Neural progenitor cell (in vitro differentiated cells): ENCODE measurements at regions not wholly inside any gene's neighbourhood (a gene's known extent, or its start where the extent isn't known, plus 50 kb on each side); places are given as distances from the start of the nearest gene placed in this dataset.

Experiments used
- DNase-seq: peaks from one replicate; pipeline ENCODE4 v3.0.0-alpha.2; 2016; ENCODE audit warnings: low spot score
- H2AFZ ChIP-seq: fragments of 200-600 bp; sonication (generic); replicated peaks from 2 replicates; pipeline ENCODE4 v1.6.1; 2016; ENCODE audit warnings: antibody characterized with exemption
- H3F3A ChIP-seq: fragments of 200-600 bp; sonication (generic); 2 replicates; pipeline ENCODE4 v1.6.1; 2016; ENCODE audit warnings: antibody characterized with exemption, low read depth
- H3K27ac ChIP-seq: fragments of 200-600 bp; sonication (generic); 2 replicates; pipeline ENCODE4 v1.5.1; 2016; ENCODE audit warnings: mild to moderate bottlenecking
- H3K27me3 ChIP-seq: fragments of 200-600 bp; sonication (generic); 2 replicates; pipeline ENCODE4 v1.6.1; 2016; ENCODE audit warnings: mild to moderate bottlenecking, moderate library complexity
- H3K36me3 ChIP-seq: fragments of 200-600 bp; sonication (generic); 2 replicates; pipeline ENCODE4 v1.5.1; 2016
- H3K4me1 ChIP-seq: fragments of 200-600 bp; sonication (generic); 2 replicates; pipeline ENCODE4 v1.6.1; 2016; ENCODE audit warnings: mixed run types
- H3K4me2 ChIP-seq: fragments of 200-600 bp; sonication (generic); 2 replicates; pipeline ENCODE4 v1.6.1; 2016
- H3K4me3 ChIP-seq: fragments of 200-600 bp; sonication (generic); 2 replicates; pipeline ENCODE4 v1.5.1; 2016
- H3K79me2 ChIP-seq: fragments of 200-600 bp; sonication (generic); 2 replicates; pipeline ENCODE4 v1.6.1; 2016; ENCODE audit warnings: low read depth
- H3K9ac ChIP-seq: fragments of 200-600 bp; sonication (generic); 2 replicates; pipeline ENCODE4 v1.6.1; 2016
- H3K9me3 ChIP-seq: fragments of 200-600 bp; sonication (generic); 2 replicates; pipeline ENCODE4 v1.5.1; 2016; ENCODE audit warnings: low read depth
- H4K20me1 ChIP-seq: fragments of 200-600 bp; sonication (generic); 2 replicates; pipeline ENCODE4 v1.6.1; 2016; ENCODE audit warnings: low read depth
- H3K27ac Mint-ChIP-seq: 3 replicates; pipeline ENCODE4 v1.8.0; 2021; ENCODE audit warnings: mixed read lengths
- H3K27me3 Mint-ChIP-seq: 2 replicates; pipeline ENCODE4 v1.8.0; 2022; ENCODE audit warnings: low read depth, mild to moderate bottlenecking, inconsistent platforms, moderate library complexity, mixed read lengths; ENCODE audit not compliant: insufficient read depth
- H3K36me3 Mint-ChIP-seq: 3 replicates; pipeline ENCODE4 v1.8.0; 2021; ENCODE audit warnings: mixed read lengths
- H3K4me1 Mint-ChIP-seq: 3 replicates; pipeline ENCODE4 v1.8.0; 2021; ENCODE audit warnings: mixed read lengths
- H3K4me3 Mint-ChIP-seq: 3 replicates; pipeline ENCODE4 v1.8.0; 2021; ENCODE audit warnings: mild to moderate bottlenecking, moderate library complexity, mixed read lengths
- H3K9me3 Mint-ChIP-seq: 3 replicates; pipeline ENCODE4 v1.8.0; 2020; ENCODE audit warnings: mixed read lengths
- CTCF ChIP-seq: fragments of 200-600 bp; sonication (generic); IDR thresholded peaks from 2 replicates; pipeline ENCODE4 v1.5.1; 2017; ENCODE audit warnings: antibody characterized with exemption, mild to moderate bottlenecking
- EZH2 ChIP-seq: fragments of 200-600 bp; sonication (generic); IDR thresholded peaks from 2 replicates; pipeline ENCODE4 v1.6.1; 2017; ENCODE audit warnings: antibody characterized with exemption, mild to moderate bottlenecking, moderate library complexity
- EZH2phosphoT487 ChIP-seq: fragments of 200-600 bp; sonication (generic); IDR thresholded peaks from 2 replicates; pipeline ENCODE4 v1.6.1; 2017; ENCODE audit warnings: antibody characterized with exemption

DNA sequence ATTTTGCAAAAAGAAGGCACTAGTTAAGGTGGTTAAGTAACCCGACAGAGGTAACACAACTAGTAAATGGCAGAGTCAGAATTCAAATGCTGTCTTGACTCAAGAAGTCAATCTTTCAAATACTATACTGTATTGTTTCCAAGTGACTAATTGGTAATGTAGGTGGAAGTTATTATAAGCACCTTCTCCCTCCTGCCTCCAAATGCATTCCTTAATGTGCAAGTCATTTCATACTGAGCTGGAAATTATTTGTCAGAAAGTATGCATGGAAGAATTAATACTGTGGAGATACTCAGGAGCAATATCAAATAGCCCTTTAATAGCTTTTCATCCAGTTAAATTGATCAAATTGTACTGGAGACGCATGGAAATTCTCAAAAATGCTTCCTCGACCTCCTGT, 579.1 kb downstream of the DOK5 start:
- no peak overlapping the region for H2AFZ ChIP-seq
- no peaks in the 10 kb centered on the region for H3K36me3 ChIP-seq
- no peak overlapping the region for H3K4me2 ChIP-seq
- H3K4me3 ChIP-seq = no peak overlapping the region
- TF ChIP-seq EZH2 (no peak), CTCF (no peak), EZH2phosphoT487 (no peak)
- no peak for DNase-seq
- H3K36me3 Mint-ChIP-seq = no peaks in the 10 kb centered on the region
- H3K9ac ChIP-seq = no peak overlapping the region
- H3K4me1 ChIP-seq = no peaks in the 10 kb centered on the region
- H3K9me3 ChIP-seq = no peaks in the 10 kb centered on the region
- H3K4me3 Mint-ChIP-seq = no peak overlapping the region
- no peaks in the 10 kb centered on the region for H3K27me3 ChIP-seq
- no peaks in the 10 kb centered on the region for H3K79me2 ChIP-seq
- no peaks in the 10 kb centered on the region for H4K20me1 ChIP-seq
- H3F3A ChIP-seq = no peaks in the 10 kb centered on the region
- H3K4me1 Mint-ChIP-seq = peaks cover 5% of the 10 kb centered on the region
- no peak overlapping the region for H3K27ac ChIP-seq
- no peak overlapping the region for H3K27ac Mint-ChIP-seq
- no peaks in the 10 kb centered on the region for H3K27me3 Mint-ChIP-seq
- no peaks in the 10 kb centered on the region for H3K9me3 Mint-ChIP-seq

DNA sequence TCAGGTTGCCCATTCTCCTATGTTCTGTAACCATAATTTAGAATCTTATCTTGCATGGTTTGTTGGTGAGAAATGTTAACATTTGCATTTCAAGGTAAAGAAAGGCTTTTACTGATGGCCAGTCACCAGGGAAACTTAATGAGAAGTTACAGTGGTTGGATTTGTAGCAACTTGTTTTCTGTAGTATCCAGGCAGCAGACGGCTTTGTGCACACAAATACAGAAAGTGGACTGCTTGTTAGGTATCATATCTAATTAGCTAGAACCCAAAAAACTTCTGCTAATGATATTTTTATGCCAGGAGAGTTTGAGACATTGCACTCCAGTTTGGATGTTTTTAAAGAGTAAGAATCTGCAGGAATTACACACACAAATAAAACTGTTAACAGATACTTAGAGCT, 578.0 kb downstream of the DOK5 start:
- Histone ChIP-seq H2AFZ (no peak overlapping the region), H3F3A (no peaks in the 10 kb centered on the region), H3K4me3 (no peak overlapping the region), H3K9me3 (no peaks in the 10 kb centered on the region), H3K27me3 (no peaks in the 10 kb centered on the region), H3K4me1 (no peaks in the 10 kb centered on the region), H4K20me1 (no peaks in the 10 kb centered on the region), H3K36me3 (no peaks in the 10 kb centered on the region), H3K27ac (no peak overlapping the region), H3K4me2 (no peak overlapping the region), H3K9ac (no peak overlapping the region), H3K79me2 (no peaks in the 10 kb centered on the region)
- H3K4me3 Mint-ChIP-seq = no peak overlapping the region
- TF ChIP-seq CTCF = no peak
- no peak for TF ChIP-seq EZH2
- no peak for TF ChIP-seq EZH2phosphoT487
- no peak overlapping the region for H3K27ac Mint-ChIP-seq
- DNase-seq = no peak
- H3K4me1 Mint-ChIP-seq = peaks cover 5% of the 10 kb centered on the region
- no peaks in the 10 kb centered on the region for H3K36me3 Mint-ChIP-seq
- no peaks in the 10 kb centered on the region for H3K27me3 Mint-ChIP-seq
- H3K9me3 Mint-ChIP-seq = no peaks in the 10 kb centered on the region

DNA sequence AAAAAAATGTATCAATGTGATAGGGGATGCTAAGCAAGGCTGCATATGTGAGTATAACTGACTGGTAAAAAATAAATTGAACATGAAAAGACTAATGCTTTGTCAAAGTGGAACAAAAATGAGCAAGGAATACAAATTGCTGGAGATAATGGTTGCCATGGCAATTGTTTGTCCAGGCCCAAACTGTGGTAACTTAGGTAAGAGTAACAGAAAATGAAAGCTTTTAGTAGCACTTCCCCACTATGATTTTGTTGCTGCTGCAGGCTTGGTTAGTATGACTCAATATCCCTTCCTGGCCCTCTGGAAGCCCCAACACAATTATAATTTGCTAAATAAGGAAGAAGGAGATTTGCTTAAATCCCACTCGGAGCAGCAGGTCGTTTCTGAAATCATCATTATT, 577.1 kb downstream of the DOK5 start:
- no peaks in the 10 kb centered on the region for H3K4me1 ChIP-seq
- H3K36me3 ChIP-seq = no peaks in the 10 kb centered on the region
- H3K4me3 ChIP-seq = no peak overlapping the region
- no peaks in the 10 kb centered on the region for H3K9me3 Mint-ChIP-seq
- no peaks in the 10 kb centered on the region for H4K20me1 ChIP-seq
- no peak overlapping the region for H3K27ac Mint-ChIP-seq
- no peaks in the 10 kb centered on the region for H3K79me2 ChIP-seq
- peaks cover 5% of the 10 kb centered on the region for H3K4me1 Mint-ChIP-seq
- H3K27ac ChIP-seq = no peak overlapping the region
- no peak overlapping the region for H3K4me2 ChIP-seq
- no peaks in the 10 kb centered on the region for H3K27me3 Mint-ChIP-seq
- H3K9ac ChIP-seq = no peak overlapping the region
- no peaks in the 10 kb centered on the region for H3K27me3 ChIP-seq
- DNase-seq = no peak
- TF ChIP-seq CTCF = no peak
- no peak for TF ChIP-seq EZH2phosphoT487
- TF ChIP-seq EZH2 = no peak
- no peaks in the 10 kb centered on the region for H3K9me3 ChIP-seq
- no peak overlapping the region for H2AFZ ChIP-seq
- no peaks in the 10 kb centered on the region for H3K36me3 Mint-ChIP-seq
- no peak overlapping the region for H3K4me3 Mint-ChIP-seq
- H3F3A ChIP-seq = no peaks in the 10 kb centered on the region

- Histone ChIP-seq H3K27ac (no peak overlapping the region), H2AFZ (no peak overlapping the region), H3F3A (no peaks in the 10 kb centered on the region), H4K20me1 (no peaks in the 10 kb centered on the region), H3K9me3 (no peaks in the 10 kb centered on the region), H3K4me1 (no peaks in the 10 kb centered on the region), H3K9ac (no peak overlapping the region), H3K4me2 (no peak overlapping the region), H3K36me3 (no peaks in the 10 kb centered on the region), H3K79me2 (no peaks in the 10 kb centered on the region), H3K27me3 (no peaks in the 10 kb centered on the region), H3K4me3 (no peak overlapping the region)
- H3K27ac Mint-ChIP-seq = no peak overlapping the region
- no peaks in the 10 kb centered on the region for H3K36me3 Mint-ChIP-seq
- no peak for DNase-seq
- H3K4me3 Mint-ChIP-seq = no peak overlapping the region
- no peaks in the 10 kb centered on the region for H3K27me3 Mint-ChIP-seq
- TF ChIP-seq CTCF (no peak), EZH2 (no peak), EZH2phosphoT487 (no peak)
- H3K9me3 Mint-ChIP-seq = no peaks in the 10 kb centered on the region
- no peaks in the 10 kb centered on the region for H3K4me1 Mint-ChIP-seq
These were observed 563.3 kb downstream of the DOK5 start for GRCh38 chr20:55038684-55039083.
